ENCODE measurements at regions not wholly inside any gene's neighbourhood (a gene's known extent, or its start where the extent isn't known, plus 50 kb on each side); places are given as distances from the start of the nearest gene placed in this dataset.

DNA sequence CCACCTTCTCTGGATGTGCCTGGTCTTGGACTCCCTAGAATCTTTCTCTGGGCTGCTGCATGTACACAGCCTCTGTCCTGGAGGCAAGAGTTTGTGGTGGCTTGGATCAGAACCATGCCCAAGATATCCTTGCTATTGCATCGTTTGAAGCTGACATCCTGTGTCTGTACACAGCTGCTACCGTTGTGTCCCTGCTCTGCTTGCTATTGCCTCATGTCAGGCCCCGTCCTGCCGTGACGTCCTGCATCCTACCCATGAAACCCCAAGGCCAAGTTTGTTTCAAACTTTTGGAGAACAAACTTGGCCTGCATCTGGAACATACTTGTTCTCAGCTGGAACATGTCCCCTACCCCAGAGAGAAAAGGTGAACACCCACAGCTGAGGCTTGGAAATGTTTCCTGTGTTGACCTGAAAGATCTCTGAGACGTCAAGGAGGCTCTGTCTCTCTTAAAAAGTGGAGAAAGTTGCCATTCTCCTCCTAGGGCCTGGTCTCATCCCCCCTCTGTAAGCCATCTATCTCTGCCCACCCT, 78.1 kb downstream of the HFE start:
- Histone ChIP-seq H3K36me3 (ENCODE audit: control insufficient read depth in 4 of 4, insufficient read depth in 4 of 4, low read length in 4 of 4) (no peaks in the 10 kb centered on the region), H3K27me3 (ENCODE audit: control insufficient read depth in 3 of 3, insufficient read depth in 3 of 3, low read length in 2 of 3) (no peaks in the 10 kb centered on the region), H3K4me1 (ENCODE audit: control insufficient read depth in 5 of 5, insufficient read depth in 5 of 5, low read length in 5 of 5) (peaks cover 0 to 1% (median 0%) of the 10 kb centered on the region in 5 donors), H3K4me3 (no peak overlapping the region), H3K27ac (ENCODE audit: low read depth in 1 of 2, low read length in 1 of 2) (no peak overlapping the region), H3K9me3 (ENCODE audit: control insufficient read depth in 4 of 4, insufficient read depth in 3 of 4, low read length in 3 of 4) (no peaks in the 10 kb centered on the region), H3K9ac (ENCODE audit: insufficient read depth in 1 of 2, low read length in 2 of 2) (no peak overlapping the region)
- DNase-seq (no peak), ATAC-seq (ENCODE audit: insufficient read depth, low FRiP score) (no peak)
- 57 to 78% methylated on average over 6 of the region's 6 CpGs for WGBS, 2 donors
- TF ChIP-seq CTCF (IDR thresholded peaks at IDR 0.05; ENCODE audit: control extremely low read depth, extremely low read depth), result no peak

- ATAC-seq (ENCODE audit: insufficient read depth, low FRiP score) (no peak), DNase-seq (no peak)
- 55 to 57% methylated on average over 2 of the region's 2 CpGs for WGBS, 2 donors
- TF ChIP-seq CTCF (IDR thresholded peaks at IDR 0.05; ENCODE audit: control extremely low read depth, extremely low read depth), result no peak
- Histone ChIP-seq H3K9me3 (ENCODE audit: control insufficient read depth in 4 of 4, insufficient read depth in 3 of 4, low read length in 3 of 4) (no peaks in the 10 kb centered on the region), H3K27ac (ENCODE audit: low read depth in 1 of 2, low read length in 1 of 2) (no peak overlapping the region), H3K27me3 (ENCODE audit: control insufficient read depth in 3 of 3, insufficient read depth in 3 of 3, low read length in 2 of 3) (no peaks in the 10 kb centered on the region), H3K4me1 (ENCODE audit: control insufficient read depth in 5 of 5, insufficient read depth in 5 of 5, low read length in 5 of 5) (peaks cover 0 to 10% (median 1%) of the 10 kb centered on the region in 5 donors), H3K36me3 (ENCODE audit: control insufficient read depth in 4 of 4, insufficient read depth in 4 of 4, low read length in 4 of 4) (no peaks in the 10 kb centered on the region), H3K9ac (ENCODE audit: insufficient read depth in 1 of 2, low read length in 2 of 2) (no peak overlapping the region), H3K4me3 (no peak overlapping the region)
Measured at GRCh38 chr6:26170181-26170580, 83.0 kb downstream of the HFE start.

DNA sequence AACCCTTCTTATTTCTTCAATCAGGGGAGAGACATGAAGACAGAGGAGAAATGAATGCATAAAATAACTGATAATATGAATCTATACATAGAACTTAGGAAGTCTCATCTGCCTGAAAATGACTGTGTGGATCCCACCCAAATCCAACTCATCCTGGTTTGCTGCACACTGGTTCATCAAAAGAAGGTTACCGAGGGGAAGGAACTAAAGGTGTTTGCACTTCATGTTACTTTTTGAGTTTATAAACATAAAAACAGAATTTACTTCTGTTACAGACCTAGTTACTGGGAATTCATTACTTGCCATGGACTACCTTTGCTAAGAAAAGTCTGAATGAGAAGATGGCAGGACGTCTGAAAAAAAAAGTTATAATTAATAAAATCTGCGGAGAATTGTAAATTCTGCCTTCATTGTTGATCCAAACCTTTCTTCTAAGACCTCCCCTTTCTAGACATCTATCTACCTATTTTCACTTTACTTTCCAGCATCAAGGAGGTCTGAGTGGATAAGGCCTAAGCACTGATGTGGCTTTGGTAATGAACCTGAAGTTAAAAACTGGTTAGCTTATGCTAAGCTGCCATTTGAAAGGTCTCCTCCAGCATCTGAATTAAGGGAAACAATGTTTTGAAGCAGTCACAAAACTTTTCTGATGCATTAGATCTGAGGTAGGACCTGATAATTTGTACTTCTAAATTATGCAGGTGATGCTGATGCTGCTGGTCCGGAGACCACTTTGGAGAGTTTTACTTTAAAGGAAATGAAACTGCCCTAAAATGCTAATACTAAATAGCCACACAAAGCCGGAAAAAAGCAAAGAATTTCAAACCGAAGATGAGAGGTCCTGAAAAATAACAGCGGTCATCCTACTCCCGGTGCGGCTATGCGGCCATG, 84.0 kb downstream of the HFE start:
- Histone ChIP-seq H3K36me3 (ENCODE audit: control insufficient read depth in 4 of 4, insufficient read depth in 4 of 4, low read length in 4 of 4) (no peaks in the 10 kb centered on the region), H3K9ac (ENCODE audit: insufficient read depth in 1 of 2, low read length in 2 of 2) (peak overlapping the region; percentile 60 to 99), H3K27ac (ENCODE audit: low read depth in 1 of 2, low read length in 1 of 2) (peak overlapping the region; percentile 98), H3K27me3 (ENCODE audit: control insufficient read depth in 3 of 3, insufficient read depth in 3 of 3, low read length in 2 of 3) (no peaks in the 10 kb centered on the region), H3K4me3 (peak overlapping the region; percentile 56), H3K4me1 (ENCODE audit: control insufficient read depth in 5 of 5, insufficient read depth in 5 of 5, low read length in 5 of 5) (peaks cover 0 to 10% (median 1%) of the 10 kb centered on the region in 5 donors), H3K9me3 (ENCODE audit: control insufficient read depth in 4 of 4, insufficient read depth in 3 of 4, low read length in 3 of 4) (no peaks in the 10 kb centered on the region)
- ATAC-seq (ENCODE audit: insufficient read depth, low FRiP score) (no peak), DNase-seq (no peak)
- TF ChIP-seq CTCF (IDR thresholded peaks at IDR 0.05; ENCODE audit: control extremely low read depth, extremely low read depth), result no peak
- WGBS, 2 donors, result 20% methylated on average over 10 of the region's 10 CpGs
